T-cell (primary cell): ENCODE measurements at regions not wholly inside any gene's neighbourhood (a gene's known extent, or its start where the extent isn't known, plus 50 kb on each side); places are given as distances from the start of the nearest gene placed in this dataset.

Experiments
- ATAC-seq, 4 experiments: fragments of 200-7000 bp in 3 of 4; fragments of 150-1000 bp in 1 of 4; cut with Tn5 transposase; replicated peaks in 1 of 4; 1 replicate in 3 of 4; 2 replicates in 1 of 4; pipeline ENCODE4 v1.10.0; 2021; ENCODE audit warnings: moderate library complexity in 3 of 4, mild to moderate bottlenecking in 2 of 4, moderate number of reproducible peaks in 1 of 4
- CTCF ChIA-PET, 2 donors: fragments of 300-600 bp; sonication (Branson Sonifier 250); formaldehyde crosslinking; loops; one replicate each; lab custom pipeline; 2022; ENCODE audit warnings: antibody characterized with exemption in 2 of 2; lab: Charles Lee
- POLR2A ChIA-PET, 2 donors: fragments of 300-600 bp; sonication (Branson Sonifier 250); formaldehyde crosslinking; loops; one replicate each; lab custom pipeline; 2022; ENCODE audit warnings: antibody characterized with exemption in 2 of 2; lab: Charles Lee
- DNase-seq, 35 experiments: peaks; one replicate each; pipeline versions ENCODE4 v3.0.0 to v3.0.0-alpha.2; 2013 to 2023
- H3K27ac ChIP-seq: one replicate; pipeline ENCODE4 v1.5.1; 2013; ENCODE audit warnings: low read length
- H3K27me3 ChIP-seq, 2 experiments: replicated peaks in 1 of 2; 1 replicate in 1 of 2; 2 replicates in 1 of 2; pipeline versions ENCODE4 v1.6.1 to v1.7.0; 2013; ENCODE audit warnings: low read length in 1 of 2, mixed read lengths in 1 of 2; ENCODE audit not compliant: control insufficient read depth in 2 of 2, insufficient read depth in 2 of 2; ENCODE audit errors: extremely low read depth in 1 of 2
- H3K36me3 ChIP-seq, 2 donors: 1 replicate in 1 of 2; 2 replicates in 1 of 2; pipeline versions ENCODE4 v1.6.1 to v1.7.0; 2013; ENCODE audit warnings: low read length in 1 of 2; ENCODE audit not compliant: control insufficient read depth in 2 of 2, insufficient read depth in 1 of 2; ENCODE audit errors: extremely low read depth in 1 of 2
- H3K4me1 ChIP-seq, 2 experiments: 1 replicate in 1 of 2; 2 replicates in 1 of 2; pipeline versions ENCODE4 v1.6.1 to v1.7.0; 2013; ENCODE audit warnings: low read length in 2 of 2, mixed read lengths in 1 of 2; ENCODE audit not compliant: insufficient read depth in 2 of 2, control insufficient read depth in 1 of 2; ENCODE audit errors: extremely low read depth in 1 of 2
- H3K4me3 ChIP-seq, 2 donors: 1 replicate in 1 of 2; 2 replicates in 1 of 2; pipeline versions ENCODE4 v1.5.1 to v1.7.0; 2013; ENCODE audit warnings: mild to moderate bottlenecking in 2 of 2, low read length in 1 of 2, moderate library complexity in 1 of 2; ENCODE audit not compliant: control insufficient read depth in 1 of 2; ENCODE audit errors: extremely low read depth in 1 of 2
- H3K9me3 ChIP-seq: 2 replicates; pipeline ENCODE4 v1.7.0; 2013
- H3K27ac Mint-ChIP-seq, 2 donors: one replicate each; pipeline ENCODE4 v1.8.0; 2020 to 2021; ENCODE audit warnings: mild to moderate bottlenecking in 2 of 2, mixed read lengths in 2 of 2
- H3K27me3 Mint-ChIP-seq, 2 donors: one replicate each; pipeline ENCODE4 v1.8.0; 2021 to 2022; ENCODE audit warnings: mixed read lengths in 2 of 2
- H3K36me3 Mint-ChIP-seq: one replicate; pipeline ENCODE4 v1.8.0; 2021; ENCODE audit warnings: mixed read lengths
- H3K4me1 Mint-ChIP-seq, 3 donors: one replicate each; pipeline ENCODE4 v1.8.0; 2020 to 2022; ENCODE audit warnings: mixed read lengths in 3 of 3, mild to moderate bottlenecking in 1 of 3
- H3K4me3 Mint-ChIP-seq, 3 donors: one replicate each; pipeline ENCODE4 v1.8.0; 2020 to 2022; ENCODE audit warnings: mild to moderate bottlenecking in 3 of 3, mixed read lengths in 3 of 3, moderate library complexity in 3 of 3
- H3K9me3 Mint-ChIP-seq, 3 donors: one replicate each; pipeline ENCODE4 v1.8.0; 2020 to 2022; ENCODE audit warnings: mixed read lengths in 3 of 3
- WGBS: methylation state at CpG from one replicate; pipeline ENCODE4 v1.1.5; 2013; ENCODE audit warnings: missing lambda C conversion rate; ENCODE audit not compliant: insufficient coverage; 5-methylcytosine and 5-hydroxymethylcytosine counted together

DNA sequence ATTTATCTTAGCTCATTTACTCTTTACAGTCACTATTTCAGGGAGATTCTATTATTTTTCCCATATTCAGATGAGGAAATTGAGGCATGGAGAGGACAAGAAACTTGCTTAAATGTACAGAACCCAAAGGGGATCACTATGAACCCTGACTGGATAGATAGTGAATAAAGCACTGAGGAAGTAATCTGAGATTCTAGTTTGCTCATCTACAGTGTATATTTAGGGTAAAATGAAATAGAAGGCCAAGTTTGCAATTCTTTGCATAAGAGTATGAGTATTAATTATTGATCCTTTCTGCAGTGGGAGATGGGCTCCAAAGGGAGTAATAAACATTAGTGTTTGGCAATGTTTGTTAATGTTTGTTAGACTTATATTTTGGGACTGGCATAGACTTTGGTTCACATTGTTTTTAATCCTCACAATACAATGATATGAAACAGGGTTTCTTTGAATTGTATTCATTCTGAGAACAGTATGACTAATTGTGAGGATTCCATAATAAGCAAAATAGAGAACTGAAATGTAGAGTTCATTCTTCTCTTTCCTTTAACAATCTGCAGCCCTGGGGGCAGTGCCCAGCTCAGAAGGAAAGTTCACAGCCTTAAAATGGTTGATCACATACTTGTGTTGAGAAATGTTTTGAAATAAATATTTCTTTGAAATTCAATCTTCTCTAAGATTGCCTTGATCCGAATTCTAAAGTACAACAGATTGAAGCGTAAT, 131.0 kb upstream of the ZNF804B start:
- Mint-ChIP-seq H3K4me1 (no peaks in the 10 kb centered on the region), H3K27ac (no peak overlapping the region), H3K4me3 (no peak overlapping the region), H3K36me3 (no peaks in the 10 kb centered on the region), H3K27me3 (no peaks in the 10 kb centered on the region), H3K9me3 (peaks cover 0 to 3% (median 0%) of the 10 kb centered on the region in 3 donors)
- ATAC-seq: no peak
- DNase-seq: no peak
- no CpG with 5 or more reads among the region's 2 CpGs for WGBS
- H3K27ac ChIP-seq: no peak overlapping the region
- H3K27me3 ChIP-seq: no peaks in the 10 kb centered on the region
- CTCF ChIA-PET: no interaction called here
- POLR2A ChIA-PET: no interaction called here
- H3K9me3 ChIP-seq: no peaks in the 10 kb centered on the region
- no peak overlapping the region for H3K4me3 ChIP-seq
- no peaks in the 10 kb centered on the region for H3K36me3 ChIP-seq
- H3K4me1 ChIP-seq: no peaks in the 10 kb centered on the region

- Mint-ChIP-seq H3K4me3 (no peak overlapping the region), H3K27me3 (peaks cover 0 to 3% of the 10 kb centered on the region in 2 donors), H3K27ac (no peak overlapping the region), H3K4me1 (no peaks in the 10 kb centered on the region), H3K36me3 (no peaks in the 10 kb centered on the region), H3K9me3 (no peaks in the 10 kb centered on the region)
- no peak overlapping the region for H3K27ac ChIP-seq
- H3K4me3 ChIP-seq: no peak overlapping the region
- WGBS: no CpG with 5 or more reads among the region's 2 CpGs
- no peaks in the 10 kb centered on the region for H3K4me1 ChIP-seq
- no peaks in the 10 kb centered on the region for H3K9me3 ChIP-seq
- H3K27me3 ChIP-seq: no peaks in the 10 kb centered on the region
- ATAC-seq (no peak), DNase-seq (no peak)
- ChIA-PET POLR2A (no interaction called here), CTCF (no interaction called here)
- H3K36me3 ChIP-seq: no peaks in the 10 kb centered on the region
These were observed 142.3 kb upstream of the ZNF804B start for GRCh38 chr7:88617185-88617584.

DNA sequence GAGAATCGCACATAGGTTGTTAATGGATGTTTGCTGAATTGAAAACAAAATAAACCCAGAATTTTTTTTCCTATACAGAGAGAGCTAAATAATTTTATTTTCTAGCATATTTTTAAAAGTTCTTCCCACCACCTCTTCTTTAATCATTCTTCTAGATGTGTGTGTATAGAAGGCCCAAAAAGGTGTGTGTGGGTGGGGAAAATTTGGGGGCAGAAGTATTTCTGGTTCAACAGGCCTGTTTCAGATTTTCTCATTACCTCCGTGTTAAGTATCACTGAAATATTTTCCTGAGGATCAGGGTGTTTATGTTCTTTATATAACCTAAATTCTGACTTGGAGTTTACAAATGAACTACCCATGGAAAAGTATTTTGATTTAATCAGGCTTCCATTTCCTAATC, 144.2 kb upstream of the ZNF804B start:
- ATAC-seq (no peak), DNase-seq (no peak)
- Histone ChIP-seq H3K27me3 (no peaks in the 10 kb centered on the region), H3K9me3 (no peaks in the 10 kb centered on the region), H3K36me3 (no peaks in the 10 kb centered on the region), H3K27ac (no peak overlapping the region), H3K4me1 (no peaks in the 10 kb centered on the region), H3K4me3 (no peak overlapping the region)
- ChIA-PET CTCF (no interaction called here), POLR2A (no interaction called here)
- Mint-ChIP-seq H3K4me1 (no peaks in the 10 kb centered on the region), H3K9me3 (no peaks in the 10 kb centered on the region), H3K36me3 (no peaks in the 10 kb centered on the region), H3K27ac (no peak overlapping the region), H3K4me3 (no peak overlapping the region), H3K27me3 (peaks cover 0 to 3% of the 10 kb centered on the region in 2 donors)
- WGBS: no CpG with 5 or more reads among the region's 2 CpGs

DNA sequence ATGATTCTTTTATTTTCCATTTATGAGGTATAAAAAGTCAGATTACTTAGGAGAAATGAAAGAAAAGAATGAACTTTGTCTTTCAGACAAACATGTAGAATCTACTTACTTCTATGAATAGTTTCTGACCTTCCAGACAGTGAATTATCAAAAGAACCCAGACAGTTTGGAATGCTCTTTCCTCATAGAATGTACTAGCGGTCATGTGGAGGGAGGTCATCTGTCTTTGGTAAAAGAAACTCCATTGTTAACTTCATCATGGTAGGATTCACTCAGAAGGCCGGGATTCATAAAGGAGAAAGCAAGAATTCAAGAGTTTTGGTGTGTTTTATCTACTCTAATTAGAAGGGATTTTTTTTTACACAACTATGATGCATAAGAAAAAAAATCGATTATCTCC, 144.8 kb upstream of the ZNF804B start:
- POLR2A ChIA-PET: no interaction called here
- ATAC-seq (no peak), DNase-seq (no peak)
- Mint-ChIP-seq H3K27me3 (peaks cover 0 to 3% of the 10 kb centered on the region in 2 donors), H3K9me3 (no peaks in the 10 kb centered on the region), H3K4me1 (no peaks in the 10 kb centered on the region), H3K4me3 (no peak overlapping the region), H3K36me3 (no peaks in the 10 kb centered on the region), H3K27ac (no peak overlapping the region)
- H3K27ac ChIP-seq: no peak overlapping the region
- H3K4me3 ChIP-seq: no peak overlapping the region
- no peaks in the 10 kb centered on the region for H3K9me3 ChIP-seq
- H3K4me1 ChIP-seq: no peaks in the 10 kb centered on the region
- no peaks in the 10 kb centered on the region for H3K36me3 ChIP-seq
- WGBS: no CpG with 5 or more reads among the region's 3 CpGs
- CTCF ChIA-PET: no interaction called here
- H3K27me3 ChIP-seq: no peaks in the 10 kb centered on the region

- POLR2A ChIA-PET: no interaction called here
- no CpG with 5 or more reads among the region's 4 CpGs for WGBS
- no peak for ATAC-seq
These were observed 148.6 kb upstream of the ZNF804B start for GRCh38 chr7:88610942-88611341.

GRCh38 chr7:88600695-88601094, 158.8 kb upstream of the ZNF804B start:
- no peaks in the 10 kb centered on the region for H3K36me3 ChIP-seq
- POLR2A ChIA-PET: no interaction called here
- WGBS: 71% methylated on average over 2 of the region's 4 CpGs

More at GRCh38 chr7:88610942-88611341, 148.6 kb upstream of the ZNF804B start:
- no peak for DNase-seq
- H3K4me1 Mint-ChIP-seq: no peaks in the 10 kb centered on the region
- Histone ChIP-seq H3K4me3 (no peak overlapping the region), H3K36me3 (no peaks in the 10 kb centered on the region), H3K27me3 (no peaks in the 10 kb centered on the region), H3K4me1 (no peaks in the 10 kb centered on the region), H3K9me3 (no peaks in the 10 kb centered on the region), H3K27ac (no peak overlapping the region)
- H3K36me3 Mint-ChIP-seq: no peaks in the 10 kb centered on the region
- no peak overlapping the region for H3K27ac Mint-ChIP-seq
- CTCF ChIA-PET: no interaction called here
- peaks cover 0 to 3% of the 10 kb centered on the region in 2 donors for H3K27me3 Mint-ChIP-seq
- no peak overlapping the region for H3K4me3 Mint-ChIP-seq
- no peaks in the 10 kb centered on the region for H3K9me3 Mint-ChIP-seq

More at GRCh38 chr7:88600695-88601094, 158.8 kb upstream of the ZNF804B start:
- Mint-ChIP-seq H3K9me3 (peaks cover 0 to 2% (median 0%) of the 10 kb centered on the region in 3 donors), H3K27ac (no peak overlapping the region), H3K4me1 (no peaks in the 10 kb centered on the region), H3K36me3 (no peaks in the 10 kb centered on the region), H3K27me3 (no peaks in the 10 kb centered on the region), H3K4me3 (no peak overlapping the region)
- Histone ChIP-seq H3K4me1 (no peaks in the 10 kb centered on the region), H3K27ac (no peak overlapping the region), H3K4me3 (no peak overlapping the region), H3K27me3 (no peaks in the 10 kb centered on the region), H3K9me3 (no peaks in the 10 kb centered on the region)
- CTCF ChIA-PET: no interaction called here
- ATAC-seq (no peak), DNase-seq (no peak)
